IPS-18a (cell line): ENCODE measurements at regions not wholly inside any gene's neighbourhood (a gene's known extent, or its start where the extent isn't known, plus 50 kb on each side); places are given as distances from the start of the nearest gene placed in this dataset.
A peak's percentile ranks its signal among the peaks of the same experiment; 100 is the strongest.

Source experiments
- H3K27ac ChIP-seq: one replicate; pipeline ENCODE4 v1.5.1; 2013; ENCODE audit warnings: low read length
- H3K27me3 ChIP-seq: one replicate; pipeline ENCODE4 v1.6.1; 2013; ENCODE audit warnings: mild to moderate bottlenecking, low read length; ENCODE audit not compliant: control insufficient read depth, insufficient read depth
- H3K36me3 ChIP-seq: one replicate; pipeline ENCODE4 v1.6.1; 2013; ENCODE audit warnings: low read depth, low read length; ENCODE audit not compliant: control insufficient read depth
- H3K4me1 ChIP-seq: one replicate; pipeline ENCODE4 v1.6.1; 2013; ENCODE audit warnings: low read depth, low read length; ENCODE audit not compliant: control insufficient read depth
- H3K4me3 ChIP-seq: one replicate; pipeline ENCODE4 v1.5.1; 2013; ENCODE audit warnings: low read length
- H3K9ac ChIP-seq: one replicate; pipeline ENCODE4 v1.6.1; 2013; ENCODE audit warnings: mild to moderate bottlenecking, low read length, moderate library complexity
- H3K9me3 ChIP-seq: one replicate; pipeline ENCODE4 v1.6.1; 2013; ENCODE audit warnings: low read depth, low read length; ENCODE audit not compliant: control insufficient read depth

- Histone ChIP-seq H3K4me3 (peak overlapping the region; percentile 46), H3K27me3 (peaks cover 3% of the 10 kb centered on the region), H3K27ac (no peak overlapping the region), H3K36me3 (no peaks in the 10 kb centered on the region), H3K4me1 (peaks cover 19% of the 10 kb centered on the region), H3K9me3 (no peaks in the 10 kb centered on the region), H3K9ac (no peak overlapping the region)
Measured at GRCh38 chr2:8583400-8584173, 98.3 kb upstream of the ID2 start.

- Histone ChIP-seq H3K4me3 (peak overlapping the region; percentile 46), H3K9ac (no peak overlapping the region), H3K27me3 (peaks cover 3% of the 10 kb centered on the region), H3K9me3 (no peaks in the 10 kb centered on the region), H3K27ac (no peak overlapping the region), H3K36me3 (no peaks in the 10 kb centered on the region), H3K4me1 (peaks cover 19% of the 10 kb centered on the region)
Measured at GRCh38 chr2:8584174-8585066, 97.4 kb upstream of the ID2 start.

GRCh38 chr2:8586457-8587051 lies 95.3 kb upstream of the ID2 start:
- Histone ChIP-seq H3K27me3 (peaks cover 3% of the 10 kb centered on the region), H3K4me3 (no peak overlapping the region), H3K27ac (no peak overlapping the region), H3K36me3 (no peaks in the 10 kb centered on the region), H3K9ac (no peak overlapping the region), H3K4me1 (peaks cover 19% of the 10 kb centered on the region), H3K9me3 (no peaks in the 10 kb centered on the region)

- Histone ChIP-seq H3K4me3 (no peak overlapping the region), H3K9ac (no peak overlapping the region), H3K36me3 (no peaks in the 10 kb centered on the region), H3K4me1 (peaks cover 19% of the 10 kb centered on the region), H3K27me3 (peaks cover 3% of the 10 kb centered on the region), H3K27ac (no peak overlapping the region), H3K9me3 (no peaks in the 10 kb centered on the region)
Measured at GRCh38 chr2:8587251-8587791, 94.5 kb upstream of the ID2 start.

- H3K9me3 ChIP-seq: no peaks in the 10 kb centered on the region
Measured at GRCh38 chr2:8587920-8588830, 93.7 kb upstream of the ID2 start.

GRCh38 chr2:8588831-8589191 lies 93.0 kb upstream of the ID2 start:
- Histone ChIP-seq H3K27ac (no peak overlapping the region), H3K4me1 (peaks cover 15% of the 10 kb centered on the region), H3K36me3 (no peaks in the 10 kb centered on the region), H3K9me3 (no peaks in the 10 kb centered on the region), H3K27me3 (peaks cover 3% of the 10 kb centered on the region), H3K9ac (no peak overlapping the region), H3K4me3 (no peak overlapping the region)

More at GRCh38 chr2:8587920-8588830, 93.7 kb upstream of the ID2 start:
- Histone ChIP-seq H3K27me3 (peaks cover 3% of the 10 kb centered on the region), H3K36me3 (no peaks in the 10 kb centered on the region), H3K9ac (no peak overlapping the region), H3K27ac (no peak overlapping the region), H3K4me1 (peaks cover 15% of the 10 kb centered on the region), H3K4me3 (no peak overlapping the region)

GRCh38 chr2:8589721-8590120 lies 92.1 kb upstream of the ID2 start:
- peaks cover 8% of the 10 kb centered on the region for H3K4me1 ChIP-seq
- no peak overlapping the region for H3K9ac ChIP-seq
- H3K9me3 ChIP-seq: no peaks in the 10 kb centered on the region
- no peaks in the 10 kb centered on the region for H3K27me3 ChIP-seq
- H3K4me3 ChIP-seq: no peak overlapping the region
- no peaks in the 10 kb centered on the region for H3K36me3 ChIP-seq
- H3K27ac ChIP-seq: no peak overlapping the region

GRCh38 chr2:8590938-8591337 lies 90.9 kb upstream of the ID2 start:
- H3K27ac ChIP-seq: no peak overlapping the region
- no peaks in the 10 kb centered on the region for H3K36me3 ChIP-seq
- peaks cover 5% of the 10 kb centered on the region for H3K4me1 ChIP-seq
- H3K9me3 ChIP-seq: no peaks in the 10 kb centered on the region
- no peaks in the 10 kb centered on the region for H3K27me3 ChIP-seq
- H3K9ac ChIP-seq: no peak overlapping the region
- H3K4me3 ChIP-seq: no peak overlapping the region

GRCh38 chr2:8592736-8593135 lies 89.1 kb upstream of the ID2 start:
- Histone ChIP-seq H3K4me3 (no peak overlapping the region), H3K27ac (no peak overlapping the region), H3K9ac (no peak overlapping the region), H3K9me3 (no peaks in the 10 kb centered on the region), H3K4me1 (no peaks in the 10 kb centered on the region), H3K36me3 (no peaks in the 10 kb centered on the region), H3K27me3 (no peaks in the 10 kb centered on the region)

- Histone ChIP-seq H3K4me3 (no peak overlapping the region), H3K4me1 (no peaks in the 10 kb centered on the region), H3K27me3 (no peaks in the 10 kb centered on the region), H3K9me3 (no peaks in the 10 kb centered on the region), H3K36me3 (no peaks in the 10 kb centered on the region), H3K27ac (no peak overlapping the region), H3K9ac (no peak overlapping the region)
Measured at GRCh38 chr2:8593243-8593642, 88.6 kb upstream of the ID2 start.
